ENCODE measurements at regions not wholly inside any gene's neighbourhood (a gene's known extent, or its start where the extent isn't known, plus 50 kb on each side); places are given as distances from the start of the nearest gene placed in this dataset.

GRCh38 chr4:126247409-126247808 lies 932.7 kb downstream of the FAT4 start:
- no peaks in the 10 kb centered on the region for H3K27me3 ChIP-seq
- no peaks in the 10 kb centered on the region for H3K36me3 ChIP-seq
- intact Hi-C loops (cut with DNase I) = no loop called here
- DNase-seq = no peak
- H3K4me1 ChIP-seq = no peaks in the 10 kb centered on the region
- no peak overlapping the region for H3K27ac ChIP-seq
- TF ChIP-seq CTCF (IDR thresholded peaks at IDR 0.05) = no peak
- no peak for TF ChIP-seq POLR2AphosphoS5 (IDR thresholded peaks at IDR 0.05)
- no peak for TF ChIP-seq EP300 (IDR thresholded peaks at IDR 0.05)
- no peak for TF ChIP-seq POLR2A (IDR thresholded peaks at IDR 0.05)
- no peaks in the 10 kb centered on the region for H3K9me3 ChIP-seq
- no peak overlapping the region for H3K4me3 ChIP-seq
- WGBS, 2 donors = 89 to 90% methylated on average over 3 of the region's 3 CpGs

GRCh38 chr4:126250006-126250405 lies 935.3 kb downstream of the FAT4 start:
- TF ChIP-seq POLR2AphosphoS5 (IDR thresholded peaks at IDR 0.05) (no peak), CTCF (IDR thresholded peaks at IDR 0.05) (no peak), EP300 (IDR thresholded peaks at IDR 0.05) (no peak), POLR2A (IDR thresholded peaks at IDR 0.05) (no peak)
- 88 to 94% methylated on average over 2 of the region's 2 CpGs for WGBS, 2 donors
- Histone ChIP-seq H3K4me1 (no peaks in the 10 kb centered on the region), H3K27ac (no peak overlapping the region), H3K27me3 (no peaks in the 10 kb centered on the region), H3K9me3 (peaks cover 0 to 3% (median 0%) of the 10 kb centered on the region in 4 donors), H3K36me3 (no peaks in the 10 kb centered on the region), H3K4me3 (no peak overlapping the region)
- DNase-seq = no peak
- intact Hi-C loops (cut with DNase I) = no loop called here

GRCh38 chr4:126251169-126251568 lies 936.4 kb downstream of the FAT4 start:
- no peak for DNase-seq
- Histone ChIP-seq H3K4me1 (no peaks in the 10 kb centered on the region), H3K9me3 (peaks cover 0 to 3% (median 0%) of the 10 kb centered on the region in 4 donors), H3K27me3 (no peaks in the 10 kb centered on the region), H3K4me3 (no peak overlapping the region), H3K27ac (no peak overlapping the region), H3K36me3 (no peaks in the 10 kb centered on the region)
- intact Hi-C loops (cut with DNase I) = no loop called here
- TF ChIP-seq EP300 (IDR thresholded peaks at IDR 0.05) = no peak
- no peak for TF ChIP-seq CTCF (IDR thresholded peaks at IDR 0.05)

- intact Hi-C loops (cut with DNase I) = no loop called here
- no peaks in the 10 kb centered on the region for H3K9me3 ChIP-seq
- TF ChIP-seq POLR2AphosphoS5 (IDR thresholded peaks at IDR 0.05) (no peak), CTCF (IDR thresholded peaks at IDR 0.05) (no peak), EP300 (IDR thresholded peaks at IDR 0.05) (no peak), POLR2A (IDR thresholded peaks at IDR 0.05) (no peak)
- no peak for DNase-seq
- H3K27ac ChIP-seq = no peak overlapping the region
- H3K36me3 ChIP-seq = no peaks in the 10 kb centered on the region
- H3K4me1 ChIP-seq = peaks cover 0 to 19% (median 11%) of the 10 kb centered on the region in 4 donors
- no peak overlapping the region for H3K4me3 ChIP-seq
- no peaks in the 10 kb centered on the region for H3K27me3 ChIP-seq
- 66 to 69% methylated on average over 2 of the region's 2 CpGs for WGBS, 2 donors
Observed at GRCh38 chr4:126262665-126263064, 947.9 kb downstream of the FAT4 start.

- TF ChIP-seq EP300 (IDR thresholded peaks at IDR 0.05) = no peak
- TF ChIP-seq POLR2A (IDR thresholded peaks at IDR 0.05) = no peak
- no peak for TF ChIP-seq POLR2AphosphoS5 (IDR thresholded peaks at IDR 0.05)
- no peak for TF ChIP-seq CTCF (IDR thresholded peaks at IDR 0.05)
- intact Hi-C loops (cut with DNase I) = no loop called here
- no peaks in the 10 kb centered on the region for H3K27me3 ChIP-seq
- H3K27ac ChIP-seq = no peak overlapping the region
- no peak for DNase-seq
- H3K4me3 ChIP-seq = no peak overlapping the region
- H3K9me3 ChIP-seq = no peaks in the 10 kb centered on the region
- no peaks in the 10 kb centered on the region for H3K36me3 ChIP-seq
- H3K4me1 ChIP-seq = peaks cover 0 to 19% (median 11%) of the 10 kb centered on the region in 4 donors
Observed at GRCh38 chr4:126264839-126265238, 950.1 kb downstream of the FAT4 start.
